Loucy (cell line): ENCODE measurements at regions not wholly inside any gene's neighbourhood (a gene's known extent, or its start where the extent isn't known, plus 50 kb on each side); places are given as distances from the start of the nearest gene placed in this dataset.

Experiments used
- H2AFZ ChIP-seq: fragments of 200-600 bp; sonication (generic); 2 replicates; pipeline ENCODE4 v1.6.0; 2016; ENCODE audit warnings: antibody characterized with exemption, mild to moderate bottlenecking, low read length, moderate library complexity
- H3F3A ChIP-seq: fragments of 200-600 bp; 2 replicates; pipeline ENCODE4 v1.6.0; 2016; ENCODE audit warnings: antibody characterized with exemption, low read depth, mild to moderate bottlenecking
- H3K27me3 ChIP-seq: fragments of 200-600 bp; sonication (generic); 2 replicates; pipeline ENCODE4 v1.6.1; 2014; ENCODE audit warnings: low read length, mild to moderate bottlenecking; ENCODE audit not compliant: insufficient read depth, poor library complexity, severe bottlenecking
- H3K36me3 ChIP-seq: fragments of 200-600 bp; sonication (generic); 2 replicates; pipeline ENCODE4 v1.6.1; 2016; ENCODE audit warnings: low read length; ENCODE audit not compliant: insufficient read depth
- H3K4me1 ChIP-seq: fragments of 200-600 bp; sonication (generic); 2 replicates; pipeline ENCODE4 v1.5.1; 2014; ENCODE audit warnings: low read length, mild to moderate bottlenecking; ENCODE audit not compliant: insufficient read depth, poor library complexity, severe bottlenecking
- H3K4me2 ChIP-seq: fragments of 200-600 bp; sonication (generic); 2 replicates; pipeline ENCODE4 v1.6.0; 2014; ENCODE audit warnings: antibody characterized with exemption, low read length, low read depth, mild to moderate bottlenecking; ENCODE audit not compliant: poor library complexity, severe bottlenecking
- H3K4me3 ChIP-seq: fragments of 200-600 bp; sonication (generic); 2 replicates; pipeline ENCODE4 v1.5.1; 2014; ENCODE audit warnings: low read length, mild to moderate bottlenecking, mixed read lengths; ENCODE audit not compliant: poor library complexity, severe bottlenecking
- H3K79me2 ChIP-seq: fragments of 200-600 bp; sonication (generic); 2 replicates; pipeline ENCODE4 v1.6.1; 2014; ENCODE audit warnings: low read length; ENCODE audit not compliant: insufficient read depth
- H3K9ac ChIP-seq: fragments of 200-600 bp; sonication (generic); 2 replicates; pipeline ENCODE4 v1.6.0; 2014; ENCODE audit warnings: mild to moderate bottlenecking, low read depth, low read length, moderate library complexity; ENCODE audit not compliant: poor library complexity, severe bottlenecking
- H3K9me2 ChIP-seq: fragments of 200-600 bp; sonication (generic); replicated peaks from 2 replicates; pipeline ENCODE4 v1.6.1; 2016; ENCODE audit warnings: low read depth, low read length, mixed read lengths
- H3K9me3 ChIP-seq: fragments of 200-600 bp; sonication (generic); 2 replicates; pipeline ENCODE4 v1.6.1; 2014; ENCODE audit warnings: mild to moderate bottlenecking, antibody characterized with exemption, low read length, low read depth; ENCODE audit not compliant: insufficient read depth
- H4K20me1 ChIP-seq: fragments of 200-600 bp; sonication (generic); 2 replicates; pipeline ENCODE4 v1.6.0; 2014; ENCODE audit warnings: antibody characterized with exemption, low read length, mild to moderate bottlenecking; ENCODE audit not compliant: insufficient read depth, poor library complexity, severe bottlenecking
- CTCF ChIP-seq: fragments of 200-600 bp; sonication (generic); conservative IDR thresholded peaks from 2 replicates; pipeline ENCODE4 v1.5.1; 2014; ENCODE audit warnings: mild to moderate bottlenecking, antibody characterized with exemption, low read length
- EZH2phosphoT487 ChIP-seq: fragments of 200-600 bp; IDR thresholded peaks from 2 replicates; pipeline ENCODE4 v1.6.1; 2018; ENCODE audit warnings: antibody characterized with exemption, mild to moderate bottlenecking, moderate library complexity, borderline replicate concordance

DNA sequence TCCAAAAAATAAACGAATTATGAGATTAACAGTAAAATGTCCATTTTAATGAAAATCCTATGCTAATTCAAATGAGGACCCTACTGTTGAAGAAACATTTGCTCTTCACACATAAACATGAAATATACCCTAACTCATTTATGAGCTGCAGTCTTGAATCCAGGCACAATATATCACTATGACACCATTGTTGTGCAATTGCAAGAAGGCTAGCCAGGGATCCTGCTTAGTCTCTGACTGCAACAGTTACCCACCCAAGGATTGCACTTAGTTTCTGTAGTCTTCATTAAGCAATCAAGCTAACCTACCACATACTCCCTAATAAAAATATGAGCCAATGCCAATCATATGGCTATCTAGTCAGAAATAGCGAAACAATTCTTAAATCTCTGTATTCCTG is 981.0 kb upstream of the FAT3 start:
- H3K27me3 ChIP-seq: no peaks in the 10 kb centered on the region
- H3K4me1 ChIP-seq: no peaks in the 10 kb centered on the region
- H3K4me2 ChIP-seq: no peak overlapping the region
- TF ChIP-seq CTCF (no peak), EZH2phosphoT487 (no peak)
- no peaks in the 10 kb centered on the region for H3K9me3 ChIP-seq
- no peaks in the 10 kb centered on the region for H4K20me1 ChIP-seq
- no peak overlapping the region for H3K9ac ChIP-seq
- H3K9me2 ChIP-seq: no peaks in the 10 kb centered on the region
- no peaks in the 10 kb centered on the region for H3F3A ChIP-seq
- H3K4me3 ChIP-seq: no peak overlapping the region
- H3K79me2 ChIP-seq: no peaks in the 10 kb centered on the region
- no peak overlapping the region for H2AFZ ChIP-seq
- H3K36me3 ChIP-seq: no peaks in the 10 kb centered on the region

DNA sequence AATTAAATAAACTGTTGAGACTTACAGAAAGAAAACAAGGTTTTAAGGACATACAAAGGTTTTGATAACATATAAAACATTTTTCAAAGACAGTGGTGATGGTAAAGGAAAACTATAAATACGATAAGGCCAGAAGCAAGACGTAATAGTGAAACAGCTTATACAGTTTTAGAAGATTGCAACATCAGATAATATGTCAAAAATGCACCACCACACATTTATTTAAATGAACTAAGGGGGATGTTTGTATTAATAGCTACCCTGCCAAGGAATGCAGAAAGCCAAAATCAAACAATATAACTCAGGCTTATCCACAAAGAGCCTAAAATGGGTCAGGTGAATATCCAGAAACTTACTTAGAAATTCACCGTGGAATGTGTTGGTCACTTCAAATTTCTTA is 981.6 kb upstream of the FAT3 start:
- Histone ChIP-seq H3K4me2 (no peak overlapping the region), H3K9me2 (no peaks in the 10 kb centered on the region), H3K27me3 (no peaks in the 10 kb centered on the region), H4K20me1 (no peaks in the 10 kb centered on the region), H3K36me3 (no peaks in the 10 kb centered on the region), H3K4me1 (no peaks in the 10 kb centered on the region), H3F3A (no peaks in the 10 kb centered on the region), H3K9me3 (no peaks in the 10 kb centered on the region), H3K9ac (no peak overlapping the region), H3K79me2 (no peaks in the 10 kb centered on the region), H3K4me3 (no peak overlapping the region), H2AFZ (no peak overlapping the region)
- TF ChIP-seq EZH2phosphoT487 (no peak), CTCF (no peak)

DNA sequence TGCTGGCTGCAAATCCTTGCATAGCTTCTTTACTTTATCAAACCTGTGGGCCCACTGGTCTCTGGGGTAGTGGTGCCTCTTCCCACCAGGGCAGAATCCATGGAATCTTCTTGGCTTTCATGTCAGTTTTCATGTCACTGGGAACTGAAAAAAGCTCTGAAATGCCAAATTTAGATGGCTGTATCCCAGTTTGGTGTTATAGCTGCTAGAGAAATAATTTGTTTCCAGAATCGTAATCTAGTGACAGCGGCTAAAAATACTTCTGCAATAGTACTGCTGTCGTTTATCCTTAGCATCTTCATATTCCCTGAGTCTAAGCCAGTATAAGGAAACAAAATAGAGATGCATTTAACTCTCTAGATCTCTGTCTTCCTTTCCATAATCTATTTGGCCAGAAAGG is 983.4 kb upstream of the FAT3 start:
- Histone ChIP-seq H3K4me2 (no peak overlapping the region), H3K9me2 (no peaks in the 10 kb centered on the region), H3K27me3 (no peaks in the 10 kb centered on the region), H4K20me1 (no peaks in the 10 kb centered on the region), H3F3A (no peaks in the 10 kb centered on the region), H3K4me1 (no peaks in the 10 kb centered on the region), H3K9ac (no peak overlapping the region), H3K36me3 (no peaks in the 10 kb centered on the region), H3K79me2 (no peaks in the 10 kb centered on the region), H3K9me3 (no peaks in the 10 kb centered on the region), H2AFZ (no peak overlapping the region), H3K4me3 (no peak overlapping the region)
- TF ChIP-seq EZH2phosphoT487 (no peak), CTCF (no peak)
